Suppressor macrophage treated with lipopolysaccharide for 4 hours (primary cell): ENCODE measurements at regions not wholly inside any gene's neighbourhood (a gene's known extent, or its start where the extent isn't known, plus 50 kb on each side); places are given as distances from the start of the nearest gene placed in this dataset.

Experiments
- DNase-seq: peaks from one replicate; pipeline ENCODE4 v3.0.0-alpha.2; 2020

- DNase-seq = no peak
Observed at GRCh38 chr20:11551479-11551878, 366.2 kb upstream of the BTBD3 start.

- no peak for DNase-seq
Observed at GRCh38 chr20:11553603-11554002, 364.1 kb upstream of the BTBD3 start.

GRCh38 chr20:11555510-11555909 is 362.2 kb upstream of the BTBD3 start:
- no peak for DNase-seq

- DNase-seq = no peak
Observed at GRCh38 chr20:11556410-11556809, 361.3 kb upstream of the BTBD3 start.

- no peak for DNase-seq
Observed at GRCh38 chr20:11564491-11564890, 353.2 kb upstream of the BTBD3 start.

GRCh38 chr20:11569163-11569562 is 348.5 kb upstream of the BTBD3 start:
- DNase-seq = no peak

- DNase-seq = no peak
Observed at GRCh38 chr20:11573507-11573906, 344.2 kb upstream of the BTBD3 start.

GRCh38 chr20:11581271-11581670 is 336.4 kb upstream of the BTBD3 start:
- DNase-seq = peak; percentile 1

- no peak for DNase-seq
Observed at GRCh38 chr20:11582060-11582459, 335.6 kb upstream of the BTBD3 start.

GRCh38 chr20:11585752-11586352 is 331.8 kb upstream of the BTBD3 start:
- no peak for DNase-seq

- DNase-seq = no peak
Observed at GRCh38 chr20:11588875-11589274, 328.8 kb upstream of the BTBD3 start.

GRCh38 chr20:11591965-11592364 is 325.7 kb upstream of the BTBD3 start:
- DNase-seq = no peak

GRCh38 chr20:11604339-11604738 is 313.4 kb upstream of the BTBD3 start:
- no peak for DNase-seq

GRCh38 chr20:11607047-11607446 is 310.6 kb upstream of the BTBD3 start:
- DNase-seq = no peak

- DNase-seq = no peak
Observed at GRCh38 chr20:11608736-11609135, 309.0 kb upstream of the BTBD3 start.

- no peak for DNase-seq
Observed at GRCh38 chr20:11624704-11625103, 293.0 kb upstream of the BTBD3 start.

GRCh38 chr20:11626551-11626950 is 291.1 kb upstream of the BTBD3 start:
- no peak for DNase-seq

- DNase-seq = no peak
Observed at GRCh38 chr20:11642866-11643265, 274.8 kb upstream of the BTBD3 start.

- DNase-seq = no peak
Observed at GRCh38 chr20:11646359-11646758, 271.3 kb upstream of the BTBD3 start.

- no peak for DNase-seq
Observed at GRCh38 chr20:11650566-11650965, 267.1 kb upstream of the BTBD3 start.

GRCh38 chr20:11651138-11651537 is 266.6 kb upstream of the BTBD3 start:
- DNase-seq = no peak

- DNase-seq = no peak
Observed at GRCh38 chr20:11651647-11652046, 266.0 kb upstream of the BTBD3 start.

GRCh38 chr20:11652128-11652527 is 265.6 kb upstream of the BTBD3 start:
- no peak for DNase-seq

- no peak for DNase-seq
Observed at GRCh38 chr20:11654766-11655165, 262.9 kb upstream of the BTBD3 start.

GRCh38 chr20:11660673-11661072 is 257.0 kb upstream of the BTBD3 start:
- DNase-seq = no peak
